Effector memory CD8-positive, alpha-beta T cell (primary cell): ENCODE measurements at regions not wholly inside any gene's neighbourhood (a gene's known extent, or its start where the extent isn't known, plus 50 kb on each side); places are given as distances from the start of the nearest gene placed in this dataset.
"Not testable (repeated sequence)": the region's sequence is repeated elsewhere in the genome, so short reads cannot be mapped to it uniquely, and the experiment has no call there.

ENCODE experiments used
- ATAC-seq: fragments of 150-1000 bp; cut with Tn5 transposase; replicated peaks from 2 replicates; pipeline ENCODE4 v1.10.0; 2021; ENCODE audit warnings: mild to moderate bottlenecking, moderate library complexity
- DNase-seq, 3 experiments: peaks; one replicate each; pipeline ENCODE4 v3.0.0; 2021
- H3K27ac Mint-ChIP-seq, 2 donors: one replicate each; pipeline ENCODE4 v1.8.0; 2022; ENCODE audit warnings: mild to moderate bottlenecking in 2 of 2, mixed read lengths in 2 of 2, moderate library complexity in 2 of 2
- H3K27me3 Mint-ChIP-seq, 2 donors: one replicate each; pipeline ENCODE4 v1.8.0; 2022; ENCODE audit warnings: mixed read lengths in 2 of 2
- H3K36me3 Mint-ChIP-seq: one replicate; pipeline ENCODE4 v1.8.0; 2022; ENCODE audit warnings: mild to moderate bottlenecking, moderate library complexity, mixed read lengths; ENCODE audit not compliant: insufficient read depth
- H3K4me1 Mint-ChIP-seq, 2 donors: one replicate each; pipeline ENCODE4 v1.8.0; 2022; ENCODE audit warnings: low read depth in 2 of 2, mixed read lengths in 2 of 2
- H3K4me3 Mint-ChIP-seq, 2 donors: one replicate each; pipeline ENCODE4 v1.8.0; 2022; ENCODE audit warnings: mild to moderate bottlenecking in 2 of 2, mixed read lengths in 2 of 2, moderate library complexity in 2 of 2
- H3K9me3 Mint-ChIP-seq, 2 donors: one replicate each; pipeline ENCODE4 v1.8.0; 2022; ENCODE audit warnings: mixed read lengths in 2 of 2

DNA sequence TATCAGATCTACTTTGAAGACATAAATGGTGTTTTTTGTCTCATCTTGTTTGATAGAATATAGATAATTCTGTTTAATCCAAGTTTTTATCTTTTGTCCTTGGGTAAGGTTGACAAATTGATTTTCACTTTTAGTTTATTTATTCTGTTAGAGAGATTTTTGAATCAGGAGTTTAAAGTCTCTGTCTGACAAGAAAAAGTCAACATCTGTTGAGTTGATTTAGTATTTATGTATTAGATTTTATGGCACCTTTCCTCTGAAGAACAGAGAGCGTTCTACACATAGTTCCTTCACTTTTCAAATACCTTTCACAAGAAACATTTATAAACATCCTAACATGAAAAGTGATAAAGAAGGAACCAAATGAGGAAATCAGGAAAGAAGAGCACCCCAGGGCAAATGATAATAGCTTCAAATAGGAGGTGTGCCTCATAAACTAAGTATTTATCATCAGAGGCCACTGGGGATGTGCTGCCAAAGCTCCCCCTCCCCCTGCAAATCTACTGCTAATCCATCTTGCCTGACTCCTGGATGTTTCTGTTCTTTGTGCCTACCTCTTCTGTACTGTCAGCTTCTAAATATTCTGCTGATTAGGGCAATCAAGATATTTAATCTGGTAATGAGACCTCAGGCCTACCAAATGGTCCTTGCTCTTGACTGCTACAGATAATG, 457.7 kb upstream of the CHD1 start:
- ATAC-seq (no peak), DNase-seq (no peak)
- H3K27ac Mint-ChIP-seq = no peak overlapping the region
- no peak overlapping the region for H3K4me3 Mint-ChIP-seq
- no peaks in the 10 kb centered on the region for H3K27me3 Mint-ChIP-seq
- no peaks in the 10 kb centered on the region for H3K4me1 Mint-ChIP-seq
- peaks cover 0 to 5% of the 10 kb centered on the region in 2 donors for H3K9me3 Mint-ChIP-seq
- H3K36me3 Mint-ChIP-seq = no peaks in the 10 kb centered on the region

DNA sequence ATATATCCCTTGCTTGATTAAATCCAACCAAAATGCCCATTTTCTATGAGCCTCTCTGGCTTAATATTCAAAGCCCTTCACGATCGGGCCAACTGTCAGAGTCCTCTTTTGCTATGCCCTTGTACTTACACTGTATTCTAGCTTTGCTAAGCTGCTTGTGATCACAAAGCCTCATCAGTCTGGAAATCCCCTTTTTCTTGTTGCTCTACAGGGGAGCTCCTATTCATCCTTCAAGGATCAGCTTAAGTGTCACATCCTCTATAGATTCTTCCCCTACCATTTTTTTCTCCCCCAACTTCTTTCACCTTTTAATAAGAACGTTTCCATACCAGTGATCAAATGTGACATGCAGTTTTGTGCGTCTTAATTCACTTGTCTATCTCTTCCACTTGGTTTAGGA, 450.4 kb upstream of the CHD1 start:
- no peak for DNase-seq
- ATAC-seq = no peak
- Mint-ChIP-seq H3K9me3 (peaks cover 0 to 5% of the 10 kb centered on the region in 2 donors), H3K4me3 (no peak overlapping the region), H3K27ac (no peak overlapping the region), H3K36me3 (no peaks in the 10 kb centered on the region), H3K27me3 (no peaks in the 10 kb centered on the region), H3K4me1 (no peaks in the 10 kb centered on the region)

DNA sequence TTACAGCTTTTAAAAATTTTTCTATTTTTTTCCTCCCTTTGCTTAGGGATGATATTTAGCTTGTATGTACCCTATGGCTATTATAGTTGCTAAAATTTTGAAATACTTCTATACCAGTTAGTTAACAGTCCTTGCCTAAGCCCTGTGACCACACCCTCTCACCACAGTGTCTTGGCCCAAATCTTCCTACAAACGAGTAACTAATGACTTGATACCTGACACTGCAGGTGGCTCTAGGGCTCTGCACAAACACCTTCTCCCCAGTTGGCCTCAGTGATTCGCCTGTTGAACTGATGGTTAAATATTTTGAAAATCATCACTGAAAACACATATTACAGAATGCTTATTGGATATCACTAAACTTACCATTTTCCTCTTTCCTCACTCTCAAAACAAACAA, 449.6 kb upstream of the CHD1 start:
- no peak for DNase-seq
- Mint-ChIP-seq H3K36me3 (no peaks in the 10 kb centered on the region), H3K4me1 (no peaks in the 10 kb centered on the region), H3K4me3 (no peak overlapping the region), H3K27ac (no peak overlapping the region), H3K27me3 (no peaks in the 10 kb centered on the region), H3K9me3 (peaks cover 0 to 5% of the 10 kb centered on the region in 2 donors)
- no peak for ATAC-seq

DNA sequence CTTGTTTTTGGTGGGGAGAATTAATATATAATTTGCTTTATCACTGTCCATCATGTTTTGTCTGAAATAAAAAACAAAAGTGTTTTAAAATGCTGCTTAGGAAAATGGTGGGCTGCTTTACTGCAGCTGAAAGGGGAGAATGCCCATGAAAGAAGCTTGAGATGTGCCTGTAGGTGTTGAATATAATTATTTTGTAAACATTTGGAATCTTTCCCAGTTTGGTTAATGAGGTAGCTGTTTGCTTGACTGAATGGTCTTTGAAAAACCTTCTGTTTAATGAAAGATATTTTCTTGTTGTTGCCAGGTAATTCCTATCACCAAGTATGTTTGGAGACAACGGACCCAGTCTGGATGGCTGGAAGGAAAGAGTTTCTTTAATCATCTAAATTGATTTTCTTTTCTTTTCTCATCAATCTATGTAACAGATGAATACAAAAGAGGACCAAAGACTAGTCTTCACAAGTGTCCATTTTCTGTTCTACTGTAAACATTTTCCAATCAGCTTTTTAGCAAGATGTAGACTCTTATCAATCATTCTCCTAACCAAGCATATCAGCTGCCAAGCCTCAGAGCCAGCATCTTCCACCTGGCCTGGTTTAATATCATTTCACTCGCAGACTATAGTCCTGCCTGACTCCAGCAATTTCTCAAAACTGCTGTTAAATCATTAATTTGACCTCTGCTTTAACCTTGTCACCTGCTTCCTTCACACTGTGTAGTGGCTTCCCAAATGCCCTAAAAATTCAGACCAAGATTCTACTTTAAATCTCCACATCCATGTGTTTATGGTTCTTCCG, 441.2 kb upstream of the CHD1 start:
- DNase-seq (no peak), ATAC-seq (no peak)
- H3K4me3 Mint-ChIP-seq = no peak overlapping the region
- H3K27me3 Mint-ChIP-seq = no peaks in the 10 kb centered on the region
- H3K36me3 Mint-ChIP-seq = no peaks in the 10 kb centered on the region
- H3K4me1 Mint-ChIP-seq = no peaks in the 10 kb centered on the region
- H3K9me3 Mint-ChIP-seq = peaks cover 9 to 14% of the 10 kb centered on the region in 2 donors
- H3K27ac Mint-ChIP-seq = no peak overlapping the region

DNA sequence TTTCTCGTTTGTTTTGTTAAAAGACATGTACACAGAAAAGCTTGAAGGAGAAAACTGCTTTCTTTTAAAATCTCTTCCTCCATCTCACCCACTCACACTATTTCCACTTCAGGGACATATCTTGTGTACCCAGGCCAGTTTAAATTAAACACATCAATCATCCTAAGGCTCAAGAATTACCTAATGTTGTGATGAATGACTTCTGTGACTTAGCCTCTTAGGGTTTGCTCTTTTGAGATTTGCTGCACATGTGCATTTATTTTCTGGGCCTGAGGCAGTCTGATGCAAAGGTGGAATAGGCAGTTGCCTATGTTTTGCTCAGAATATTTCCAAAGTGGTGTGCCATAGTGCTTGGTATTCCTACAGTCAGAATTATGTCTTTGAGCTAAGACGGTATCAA, 439.9 kb upstream of the CHD1 start:
- H3K27me3 Mint-ChIP-seq = no peaks in the 10 kb centered on the region
- ATAC-seq (no peak), DNase-seq (no peak)
- no peaks in the 10 kb centered on the region for H3K36me3 Mint-ChIP-seq
- H3K4me3 Mint-ChIP-seq = no peak overlapping the region
- no peak overlapping the region for H3K27ac Mint-ChIP-seq
- peaks cover 9 to 14% of the 10 kb centered on the region in 2 donors for H3K9me3 Mint-ChIP-seq
- no peaks in the 10 kb centered on the region for H3K4me1 Mint-ChIP-seq

DNA sequence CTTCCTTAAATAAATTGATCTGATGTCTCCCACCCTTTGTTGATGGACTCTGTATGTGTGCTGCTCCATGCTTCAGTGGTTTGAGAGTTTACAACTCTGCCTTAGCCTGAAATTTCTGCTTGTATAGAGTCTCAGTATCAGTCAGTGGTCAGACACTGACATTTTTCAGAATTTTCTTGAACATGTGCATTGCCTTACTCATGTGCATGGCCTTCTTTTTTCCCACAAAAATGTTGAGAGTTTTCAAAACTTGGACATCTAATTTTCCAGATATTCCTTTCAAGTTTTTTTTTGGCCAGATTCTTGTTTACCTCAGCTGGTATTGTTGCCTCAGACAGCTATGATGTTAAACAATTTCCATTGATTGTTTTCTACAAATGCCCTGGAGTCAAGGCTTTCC, 427.1 kb upstream of the CHD1 start:
- Mint-ChIP-seq H3K4me3 (no peak overlapping the region), H3K4me1 (no peaks in the 10 kb centered on the region), H3K9me3 (peaks cover 1 to 7% of the 10 kb centered on the region in 2 donors), H3K27me3 (no peaks in the 10 kb centered on the region), H3K27ac (no peak overlapping the region), H3K36me3 (no peaks in the 10 kb centered on the region)
- no peak for DNase-seq
- no peak for ATAC-seq

DNA sequence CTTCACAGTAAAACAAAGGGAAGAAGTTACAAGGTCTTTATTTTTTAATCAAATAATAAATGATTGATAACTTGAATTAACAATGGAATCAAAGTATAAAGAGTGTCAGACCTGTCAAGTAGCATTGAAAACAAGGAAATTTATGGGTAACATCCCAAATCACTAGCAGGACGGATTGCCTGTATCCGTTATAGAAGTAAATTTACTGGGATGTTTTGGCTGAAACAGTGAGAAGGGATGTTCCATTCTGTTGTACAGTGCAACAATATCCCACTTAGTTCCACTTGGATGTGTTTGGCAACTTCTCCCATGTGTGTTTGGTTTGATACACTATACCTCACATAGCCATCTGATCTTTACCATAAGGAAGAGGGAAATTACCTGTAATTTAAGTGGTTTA, 421.0 kb upstream of the CHD1 start:
- Mint-ChIP-seq H3K27ac (no peak overlapping the region), H3K9me3 (no peaks in the 10 kb centered on the region), H3K27me3 (no peaks in the 10 kb centered on the region), H3K4me1 (no peaks in the 10 kb centered on the region), H3K4me3 (no peak overlapping the region), H3K36me3 (no peaks in the 10 kb centered on the region)
- DNase-seq (no peak), ATAC-seq (no peak)

DNA sequence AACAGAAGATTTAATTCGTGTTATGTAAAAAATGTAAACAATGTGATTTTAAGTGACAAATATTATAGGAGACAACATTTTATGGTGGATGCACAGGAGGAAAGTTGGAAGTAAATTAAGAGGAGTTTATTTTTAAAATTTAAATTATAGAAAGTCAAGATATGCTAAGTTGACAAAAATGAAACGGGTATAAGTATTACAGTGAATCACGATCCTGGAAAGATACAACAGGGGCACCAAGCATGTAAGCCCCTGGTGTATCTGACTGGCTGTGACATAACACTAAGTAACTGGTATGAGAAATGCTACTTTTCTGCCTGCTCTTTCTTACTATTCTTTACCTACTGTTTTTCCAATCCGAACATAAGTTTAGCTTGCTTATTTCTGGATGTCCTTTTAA, 419.8 kb upstream of the CHD1 start:
- H3K36me3 Mint-ChIP-seq = no peaks in the 10 kb centered on the region
- no peak for DNase-seq
- H3K27ac Mint-ChIP-seq = no peak overlapping the region
- H3K4me1 Mint-ChIP-seq = no peaks in the 10 kb centered on the region
- H3K27me3 Mint-ChIP-seq = no peaks in the 10 kb centered on the region
- no peak overlapping the region for H3K4me3 Mint-ChIP-seq
- ATAC-seq = no peak
- no peaks in the 10 kb centered on the region for H3K9me3 Mint-ChIP-seq

DNA sequence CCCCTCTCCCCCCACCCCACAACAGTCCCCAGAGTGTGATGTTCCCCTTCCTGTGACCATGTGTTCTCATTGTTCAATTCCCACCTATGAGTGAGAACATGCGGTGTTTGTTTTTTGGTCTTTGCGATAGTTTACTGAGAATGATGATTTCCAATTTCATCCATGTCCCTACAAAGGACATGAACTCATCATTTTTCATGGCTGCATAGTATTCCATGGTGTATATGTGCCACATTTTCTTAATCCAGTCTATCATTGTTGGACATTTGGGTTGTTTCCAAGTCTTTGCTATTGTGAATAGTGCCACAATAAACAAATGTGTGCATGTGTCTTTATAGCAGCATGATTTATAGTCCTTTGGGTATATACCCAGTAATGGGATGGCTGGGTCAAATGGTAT, 411.0 kb upstream of the CHD1 start:
- not testable (repeated sequence) for DNase-seq, H3K27ac Mint-ChIP-seq, H3K27me3 Mint-ChIP-seq, H3K4me1 Mint-ChIP-seq, ATAC-seq, H3K36me3 Mint-ChIP-seq, H3K4me3 Mint-ChIP-seq
- H3K9me3 Mint-ChIP-seq = peaks cover 3 to 24% of the 10 kb centered on the region in 2 donors

DNA sequence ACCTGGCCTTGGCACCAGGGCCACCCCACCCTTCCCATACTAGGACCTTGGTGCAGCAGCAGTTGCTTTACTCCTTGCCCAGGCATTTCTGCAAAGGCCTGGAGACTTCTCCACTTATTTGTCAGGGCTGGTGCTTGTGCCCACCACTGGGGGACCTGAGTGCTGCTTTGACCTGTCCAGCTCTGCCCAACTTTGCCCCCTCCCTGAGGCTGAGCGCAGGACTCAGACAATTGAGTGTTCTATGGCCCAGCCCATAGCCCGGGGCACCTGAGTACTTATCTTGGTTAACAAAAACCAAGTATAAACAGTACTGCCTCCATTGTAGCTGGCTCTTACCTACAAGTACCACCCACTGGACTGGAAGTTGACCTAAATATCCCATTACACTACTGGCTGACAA, 406.1 kb upstream of the CHD1 start:
- H3K27ac Mint-ChIP-seq = no peak overlapping the region
- DNase-seq (no peak), ATAC-seq (no peak)
- no peaks in the 10 kb centered on the region for H3K4me1 Mint-ChIP-seq
- H3K27me3 Mint-ChIP-seq = no peaks in the 10 kb centered on the region
- H3K36me3 Mint-ChIP-seq = no peaks in the 10 kb centered on the region
- H3K9me3 Mint-ChIP-seq = peaks cover 3 to 17% of the 10 kb centered on the region in 2 donors
- no peak overlapping the region for H3K4me3 Mint-ChIP-seq

DNA sequence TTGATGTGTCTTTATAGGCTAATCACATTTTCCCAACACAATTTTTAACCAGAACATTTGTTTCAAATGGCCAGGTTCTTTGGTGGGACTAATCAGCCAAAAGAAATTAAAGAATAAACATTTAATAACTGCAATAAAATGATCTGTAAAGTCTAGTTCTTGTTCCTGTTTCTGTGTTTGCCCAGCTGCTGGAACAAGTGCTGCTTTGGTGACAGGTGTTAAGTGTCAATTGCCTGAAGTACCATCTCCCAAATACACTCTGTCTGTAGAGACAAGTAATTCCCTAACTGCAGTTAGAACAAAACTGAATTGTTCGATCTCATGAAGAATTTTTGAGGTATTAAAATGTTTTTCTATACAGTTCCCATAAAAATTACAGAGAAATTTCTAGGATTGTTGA, 402.3 kb upstream of the CHD1 start:
- Mint-ChIP-seq H3K9me3 (peaks cover 0 to 3% of the 10 kb centered on the region in 2 donors), H3K4me3 (no peak overlapping the region), H3K4me1 (no peaks in the 10 kb centered on the region), H3K27me3 (no peaks in the 10 kb centered on the region), H3K27ac (no peak overlapping the region), H3K36me3 (no peaks in the 10 kb centered on the region)
- DNase-seq (no peak), ATAC-seq (no peak)

DNA sequence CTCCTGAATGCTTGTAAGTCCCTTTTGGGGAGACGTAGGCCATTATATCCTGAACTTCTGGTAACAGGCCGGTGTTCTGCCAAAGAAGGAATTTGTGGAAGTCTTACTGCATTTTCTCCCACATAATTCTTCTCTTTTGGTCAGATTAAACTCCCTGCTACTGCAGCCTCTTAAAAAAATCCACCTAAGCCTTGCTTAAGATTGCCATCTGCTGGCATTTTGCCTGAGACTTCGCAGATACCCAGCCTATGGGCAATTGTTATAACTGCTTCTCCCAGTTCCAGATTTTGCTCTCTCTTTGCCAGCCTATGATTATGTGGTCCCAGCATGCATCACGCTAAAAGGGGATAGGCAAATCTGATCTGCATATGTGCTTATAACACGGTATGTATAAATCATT, 391.6 kb upstream of the CHD1 start:
- no peak for ATAC-seq
- H3K4me3 Mint-ChIP-seq = no peak overlapping the region
- peak in 1 of 3 experiments; percentile 1 for DNase-seq
- H3K9me3 Mint-ChIP-seq = peaks cover 0 to 1% of the 10 kb centered on the region in 2 donors
- H3K36me3 Mint-ChIP-seq = no peaks in the 10 kb centered on the region
- H3K4me1 Mint-ChIP-seq = peaks cover 0 to 3% of the 10 kb centered on the region in 2 donors
- H3K27me3 Mint-ChIP-seq = no peaks in the 10 kb centered on the region
- H3K27ac Mint-ChIP-seq = no peak overlapping the region

DNA sequence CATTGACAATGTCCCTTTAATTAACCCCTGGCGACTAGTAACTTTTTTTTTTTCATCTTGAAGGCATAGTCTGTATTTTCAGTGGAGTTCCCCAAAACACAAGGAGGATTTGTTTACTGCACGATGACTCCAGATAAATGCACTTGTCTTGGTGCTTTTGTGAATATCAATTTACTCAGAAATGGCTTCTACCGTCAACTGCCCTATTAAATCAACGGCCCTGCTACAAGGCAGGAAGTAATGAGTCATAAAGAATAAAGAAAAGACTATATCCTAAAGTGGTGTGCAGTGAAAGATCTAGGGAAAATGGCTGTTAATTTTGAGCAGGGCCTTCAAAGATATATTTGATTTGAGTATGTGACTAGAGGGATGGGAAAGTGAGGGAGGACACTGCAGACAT, 388.3 kb upstream of the CHD1 start:
- DNase-seq (no peak), ATAC-seq (no peak)
- Mint-ChIP-seq H3K36me3 (no peaks in the 10 kb centered on the region), H3K4me3 (no peak overlapping the region), H3K9me3 (peaks cover 0 to 1% of the 10 kb centered on the region in 2 donors), H3K4me1 (peaks cover 0 to 3% of the 10 kb centered on the region in 2 donors), H3K27ac (no peak overlapping the region), H3K27me3 (no peaks in the 10 kb centered on the region)

DNA sequence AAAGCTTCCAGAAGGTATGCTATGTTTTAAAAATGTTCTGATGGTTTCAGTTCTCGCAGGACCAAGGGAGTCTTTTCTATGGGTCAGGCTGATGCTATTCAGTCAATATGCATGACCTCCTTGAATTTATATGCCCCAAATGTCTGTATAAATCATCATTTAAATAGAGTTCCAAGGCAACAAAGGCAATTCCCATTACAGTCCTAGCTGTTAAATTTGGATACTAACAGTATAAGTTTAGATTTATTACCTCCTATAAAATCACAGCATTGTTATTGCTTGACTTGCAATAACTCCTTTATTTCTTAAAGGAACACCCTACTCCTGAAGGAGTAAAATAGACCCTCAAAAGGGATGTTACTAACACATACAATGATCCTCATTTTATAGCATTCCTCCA, 387.7 kb upstream of the CHD1 start:
- no peaks in the 10 kb centered on the region for H3K36me3 Mint-ChIP-seq

More for the DNA sequence above, 387.7 kb upstream of the CHD1 start:
- H3K27ac Mint-ChIP-seq = no peak overlapping the region
- H3K4me1 Mint-ChIP-seq = peaks cover 0 to 3% of the 10 kb centered on the region in 2 donors
- DNase-seq (no peak), ATAC-seq (no peak)
- peaks cover 0 to 1% of the 10 kb centered on the region in 2 donors for H3K9me3 Mint-ChIP-seq
- H3K27me3 Mint-ChIP-seq = no peaks in the 10 kb centered on the region
- no peak overlapping the region for H3K4me3 Mint-ChIP-seq
